Tongue (tissue), 1 donor: ENCODE measurements at regions not wholly inside any gene's neighbourhood (a gene's known extent, or its start where the extent isn't known, plus 50 kb on each side); places are given as distances from the start of the nearest gene placed in this dataset.
A peak's percentile ranks its signal among the peaks of the same experiment; 100 is the strongest.
"Not testable (repeated sequence)": the region's sequence is repeated elsewhere in the genome, so short reads cannot be mapped to it uniquely, and the experiment has no call there.

Experiments used
- DNase-seq: peaks from one replicate; pipeline ENCODE4 v3.0.0-alpha.2; 2015

- no peak for DNase-seq
These were observed 730.2 kb upstream of the SLC39A10 start for GRCh38 chr2:194926873-194927272.

DNA sequence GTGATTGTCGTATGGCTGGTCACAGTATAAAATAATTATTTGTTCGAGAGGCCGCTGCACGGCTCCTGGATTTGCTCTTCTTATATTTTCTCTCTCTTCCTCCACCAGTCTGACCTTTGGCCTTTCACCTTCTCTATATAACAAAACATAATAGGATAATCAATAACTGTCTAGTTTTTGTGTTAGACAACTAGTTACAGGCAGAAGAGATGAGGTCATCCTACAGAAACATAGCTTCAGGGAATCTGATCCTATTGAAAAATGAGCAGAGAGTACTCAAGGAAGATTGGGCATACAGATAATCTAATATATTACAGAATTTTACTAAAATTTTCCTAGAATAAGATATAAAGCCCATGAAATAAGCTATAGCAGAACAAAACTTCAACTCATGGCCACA lies 731.3 kb upstream of the SLC39A10 start:
- DNase-seq: no peak

DNA sequence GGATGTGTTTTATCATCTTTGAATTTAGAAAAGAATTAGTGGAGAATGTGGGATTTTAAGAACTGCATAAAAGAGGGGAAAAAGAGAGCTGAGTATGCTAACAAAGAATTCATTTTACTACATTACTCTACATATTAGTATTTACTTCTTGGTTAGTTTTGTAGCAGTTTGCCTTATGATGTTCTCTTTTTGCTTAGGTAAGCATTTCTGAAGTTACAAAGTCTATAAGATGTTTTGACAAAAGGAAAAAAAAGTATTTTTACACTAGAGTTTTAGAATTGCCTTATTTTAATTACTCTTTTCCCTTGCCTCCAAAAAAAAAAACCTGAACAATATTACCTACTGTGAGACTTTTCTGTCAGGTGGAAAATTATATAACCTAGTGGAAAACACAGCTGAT lies 739.5 kb upstream of the SLC39A10 start:
- no peak for DNase-seq

- DNase-seq: no peak
These were observed 741.5 kb upstream of the SLC39A10 start for GRCh38 chr2:194915485-194915884.

GRCh38 chr2:194907569-194907968 lies 749.5 kb upstream of the SLC39A10 start:
- DNase-seq: no peak

DNA sequence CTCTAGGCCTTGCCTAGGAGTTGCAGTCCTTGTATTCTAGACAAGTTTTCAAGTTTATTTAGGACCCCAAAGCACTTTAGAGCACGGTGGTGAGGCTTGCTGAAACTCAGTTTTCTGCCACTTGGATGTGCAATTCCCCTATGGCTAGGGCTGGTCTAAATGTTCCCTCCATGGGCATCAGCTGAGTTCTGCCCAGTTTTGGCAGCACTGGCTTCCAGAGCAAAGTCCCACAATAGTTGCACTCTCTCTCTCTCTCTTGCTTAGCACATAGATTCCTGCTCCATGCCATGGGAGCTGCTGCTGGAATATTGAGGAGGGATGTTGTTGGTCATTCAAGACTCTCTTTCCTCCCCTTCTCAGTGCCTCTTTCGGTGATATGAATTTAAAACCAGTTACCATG lies 760.2 kb upstream of the SLC39A10 start:
- DNase-seq: no peak

- DNase-seq: peak; percentile 89
These were observed 773.3 kb upstream of the SLC39A10 start for GRCh38 chr2:194883711-194884110.

GRCh38 chr2:194870974-194871535 lies 786.0 kb upstream of the SLC39A10 start:
- no peak for DNase-seq

DNA sequence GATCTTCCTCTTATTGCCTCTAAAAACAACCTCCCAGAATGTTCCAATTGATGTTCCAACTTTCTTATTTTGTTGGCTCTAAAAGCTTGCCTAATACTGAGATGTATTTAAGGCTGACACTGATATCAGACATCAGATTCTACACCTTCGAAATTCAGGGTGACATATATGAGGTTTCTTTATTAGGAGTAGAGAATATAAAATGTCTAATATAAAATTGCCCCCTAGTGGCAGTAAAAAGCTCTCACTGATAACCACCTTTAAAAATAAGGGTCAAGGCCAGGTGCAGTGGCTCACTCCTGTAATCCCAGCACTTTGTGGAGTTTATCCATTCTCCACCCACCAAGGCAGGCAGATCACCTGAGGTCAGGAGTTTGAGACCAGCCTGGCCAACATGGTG lies 789.7 kb upstream of the SLC39A10 start:
- DNase-seq: no peak

DNA sequence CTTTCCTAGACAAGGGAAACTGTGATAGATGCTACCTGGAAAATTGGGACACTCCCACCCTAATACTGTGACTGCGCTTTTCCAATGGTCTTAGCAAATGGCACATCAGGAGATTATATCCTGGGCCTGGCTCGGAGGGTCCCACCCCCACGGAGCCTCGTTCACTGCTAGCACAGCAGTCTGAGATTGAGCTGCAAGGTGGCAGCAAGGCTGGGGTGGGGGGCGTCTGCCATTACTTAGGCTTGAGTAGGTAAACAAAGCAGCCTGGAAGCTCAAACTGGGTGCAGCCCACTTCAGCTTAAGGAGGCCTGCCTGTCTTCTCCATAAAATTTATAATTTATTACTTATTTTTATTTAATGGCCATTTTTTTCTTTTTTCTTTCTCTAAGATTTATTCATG lies 802.1 kb upstream of the SLC39A10 start:
- no peak for DNase-seq

DNA sequence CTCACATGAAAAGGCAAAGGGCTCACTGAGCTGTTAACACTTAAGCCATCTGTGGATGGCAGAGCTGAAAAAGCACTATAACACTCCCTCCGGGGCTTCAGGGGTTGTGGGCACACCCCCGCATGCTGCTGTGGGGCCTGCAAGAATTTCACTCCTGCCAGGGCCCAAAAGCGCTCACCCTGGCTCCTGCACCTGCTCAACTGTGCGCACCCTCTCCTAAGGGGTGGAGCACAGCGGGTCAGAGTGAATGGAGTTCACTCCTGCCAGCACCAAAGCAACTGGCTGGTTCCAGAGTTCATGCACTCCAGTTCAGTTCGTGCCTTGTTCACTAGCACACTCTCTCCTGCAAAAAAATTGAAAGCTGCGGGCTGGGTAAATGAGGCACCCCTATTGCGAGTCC lies 814.2 kb upstream of the SLC39A10 start:
- DNase-seq: peak; percentile 35

- DNase-seq: not testable (repeated sequence)
These were observed 822.7 kb upstream of the SLC39A10 start for GRCh38 chr2:194834371-194834770.

DNA sequence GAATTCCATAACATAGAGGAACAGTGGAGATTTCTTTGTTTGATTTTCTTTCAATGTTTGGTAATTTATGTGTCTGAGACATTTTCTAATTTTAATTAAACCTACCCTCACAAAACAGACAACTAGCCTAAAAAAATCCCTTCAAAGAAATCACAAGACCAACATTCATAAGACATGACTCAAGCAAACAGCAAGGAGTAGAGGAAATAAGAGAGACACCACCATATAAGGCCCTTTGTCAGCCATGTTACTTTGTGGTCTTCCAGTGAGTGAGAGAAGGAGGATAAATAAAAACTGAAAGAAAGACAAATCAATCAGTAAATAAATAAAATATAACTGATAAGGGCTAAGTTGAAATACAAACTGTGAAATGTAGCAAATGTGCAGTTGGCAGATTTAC lies 830.8 kb upstream of the SLC39A10 start:
- DNase-seq: no peak

DNA sequence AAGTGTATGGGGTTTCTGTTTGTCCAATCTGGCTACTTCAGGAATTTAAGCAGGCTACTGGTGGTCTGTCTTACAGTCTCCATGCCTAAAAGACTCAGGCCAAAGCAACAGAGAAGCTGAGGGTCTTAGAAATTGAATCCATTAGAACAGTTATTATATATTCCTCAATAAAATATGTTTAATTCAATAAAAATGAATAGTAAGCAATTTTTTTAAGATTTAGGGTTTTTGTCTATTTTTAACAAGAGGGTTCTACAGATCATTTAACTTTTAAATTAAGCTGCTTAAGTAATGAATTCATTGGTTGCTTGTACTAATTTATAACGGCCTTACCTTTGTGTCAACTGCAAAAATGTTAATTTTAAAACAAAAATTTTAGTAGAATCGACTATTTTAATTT lies 832.6 kb upstream of the SLC39A10 start:
- no peak for DNase-seq

- DNase-seq: no peak
These were observed 834.4 kb upstream of the SLC39A10 start for GRCh38 chr2:194822657-194823056.

- no peak for DNase-seq
These were observed 834.9 kb upstream of the SLC39A10 start for GRCh38 chr2:194822097-194822496.

- DNase-seq: peak; percentile 11
These were observed 837.7 kb upstream of the SLC39A10 start for GRCh38 chr2:194819367-194819766.

DNA sequence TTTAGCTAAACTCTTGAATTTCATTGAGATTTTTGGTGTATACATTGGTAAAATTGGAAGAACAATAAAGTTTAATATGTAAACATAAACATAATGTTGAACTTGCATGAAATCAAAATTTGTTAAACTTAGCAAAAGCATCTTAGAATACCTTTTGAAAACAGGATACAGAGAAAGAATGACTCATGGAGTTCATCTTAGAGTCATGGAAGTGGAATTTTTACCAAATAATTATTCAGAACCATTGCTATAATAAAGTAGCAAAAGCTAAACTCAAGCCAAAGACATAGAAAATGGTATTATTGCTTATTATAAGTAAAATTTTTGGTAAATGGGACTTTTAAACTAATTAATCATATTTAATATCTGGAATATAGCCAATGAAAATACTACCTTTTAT lies 841.6 kb upstream of the SLC39A10 start:
- no peak for DNase-seq

GRCh38 chr2:194802589-194802988 lies 854.4 kb upstream of the SLC39A10 start:
- DNase-seq: no peak

GRCh38 chr2:194787071-194787470 lies 870.0 kb upstream of the SLC39A10 start:
- not testable (repeated sequence) for DNase-seq

DNA sequence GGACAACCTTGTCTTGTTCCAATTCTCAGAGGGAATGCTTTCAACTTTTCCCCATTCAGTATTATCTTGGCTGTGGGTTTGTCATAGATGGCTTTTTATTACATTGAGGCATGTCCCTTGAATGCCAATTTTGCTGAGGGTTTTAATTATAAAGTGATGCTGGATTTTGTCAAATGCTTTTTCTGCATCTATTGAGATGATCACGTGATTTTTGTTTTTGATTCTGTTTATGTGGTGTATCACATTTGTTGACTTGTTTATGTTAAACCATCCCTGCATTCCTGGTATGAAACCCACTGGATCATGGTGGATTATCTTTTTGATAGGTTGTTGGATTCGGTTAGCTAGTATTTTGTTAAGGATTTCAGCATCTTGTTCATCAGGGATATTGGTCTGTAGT lies 885.6 kb upstream of the SLC39A10 start:
- DNase-seq: not testable (repeated sequence)

- DNase-seq: no peak
These were observed 888.0 kb upstream of the SLC39A10 start for GRCh38 chr2:194769030-194769429.

DNA sequence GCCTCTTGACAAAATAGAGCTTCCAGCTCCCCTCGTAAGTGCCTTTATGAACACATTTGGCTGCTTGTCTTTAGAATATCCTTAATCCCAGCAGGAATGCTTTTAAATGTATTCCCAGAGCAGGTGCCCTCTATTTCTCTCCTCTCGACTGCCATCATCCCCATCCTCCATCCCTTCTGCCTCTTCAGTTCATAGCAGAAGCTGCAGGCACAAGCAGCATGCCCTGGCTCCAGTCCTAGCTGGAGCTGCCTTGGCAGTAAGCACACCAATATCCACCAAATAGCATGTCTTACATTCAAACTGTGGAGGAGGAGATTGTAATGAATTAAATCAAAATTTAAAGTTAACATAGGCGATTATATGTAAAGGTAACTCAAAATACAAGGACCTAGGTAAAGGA lies 891.3 kb upstream of the SLC39A10 start:
- DNase-seq: no peak

- peak; percentile 2 for DNase-seq
These were observed 906.1 kb upstream of the SLC39A10 start for GRCh38 chr2:194750926-194751325.

DNA sequence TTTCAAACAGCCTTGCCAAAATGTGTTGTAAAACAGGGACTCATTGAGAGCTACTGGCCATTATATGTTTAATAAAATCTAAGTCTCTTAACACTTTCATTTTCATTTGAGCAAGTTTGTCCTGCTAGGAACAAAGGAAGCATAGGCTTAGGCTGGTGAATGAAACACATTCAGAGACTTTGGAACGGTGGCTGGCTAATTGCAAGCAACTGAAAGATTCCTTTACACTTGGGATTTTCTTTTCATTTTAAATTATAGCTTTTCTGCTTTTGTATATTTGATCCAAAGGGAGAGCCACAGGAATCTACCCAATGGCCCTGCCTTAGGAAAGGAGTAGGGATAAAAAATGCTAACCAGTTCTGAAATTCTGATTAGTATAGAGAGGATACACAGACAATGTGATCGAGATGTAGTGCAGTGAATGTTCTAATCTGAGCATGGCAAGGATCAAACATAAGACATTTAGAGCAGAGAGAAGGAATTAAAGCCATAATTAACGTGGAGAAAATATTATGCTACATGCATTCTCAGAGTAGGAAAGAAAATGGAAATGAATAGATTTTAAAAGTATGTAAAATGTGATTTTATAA lies 911.4 kb upstream of the SLC39A10 start:
- peak; percentile 1 for DNase-seq
